BLaER1 (cell line): ENCODE measurements at regions not wholly inside any gene's neighbourhood (a gene's known extent, or its start where the extent isn't known, plus 50 kb on each side); places are given as distances from the start of the nearest gene placed in this dataset.
A peak's percentile ranks its signal among the peaks of the same experiment; 100 is the strongest.
"Not testable (repeated sequence)": the region's sequence is repeated elsewhere in the genome, so short reads cannot be mapped to it uniquely, and the experiment has no call there.

ENCODE experiments used
- H3K27ac ChIP-seq: shearing (Covaris generic); formaldehyde crosslinking; 2 replicates; pipeline ENCODE4 v1.8.1; 2022
- H3K27me3 ChIP-seq: shearing (Covaris generic); formaldehyde crosslinking; 2 replicates; pipeline ENCODE4 v1.8.1; 2022
- H3K36me3 ChIP-seq: shearing (Covaris generic); formaldehyde crosslinking; 2 replicates; pipeline ENCODE4 v1.8.1; 2022
- H3K4me1 ChIP-seq: shearing (Covaris generic); formaldehyde crosslinking; 2 replicates; pipeline ENCODE4 v1.8.1; 2022
- H3K4me2 ChIP-seq: shearing (Covaris generic); formaldehyde crosslinking; 2 replicates; pipeline ENCODE4 v1.8.1; 2022
- H3K4me3 ChIP-seq: shearing (Covaris generic); formaldehyde crosslinking; 2 replicates; pipeline ENCODE4 v1.8.1; 2022
- H3K9ac ChIP-seq: shearing (Covaris generic); formaldehyde crosslinking; 2 replicates; pipeline ENCODE4 v1.8.1; 2022
- H3K9me3 ChIP-seq: shearing (Covaris generic); formaldehyde crosslinking; 2 replicates; pipeline ENCODE4 v1.8.1; 2022
- H4K20me1 ChIP-seq: shearing (Covaris generic); formaldehyde crosslinking; 2 replicates; pipeline ENCODE4 v1.8.1; 2022
- Cebpa-rat ChIP-seq: shearing (Covaris generic); IDR thresholded peaks from 2 replicates; pipeline ENCODE4 v1.8.1; 2022

GRCh38 chr12:9412459-9412858, 195.3 kb downstream of the KLRB1 start:
- not testable (repeated sequence) for H3K4me3 ChIP-seq, H3K9ac ChIP-seq, H3K27me3 ChIP-seq, H3K36me3 ChIP-seq, H4K20me1 ChIP-seq, H3K27ac ChIP-seq, H3K9me3 ChIP-seq
- peak overlapping the region; percentile 38 for H3K4me2 ChIP-seq
- peaks cover 30% of the 10 kb centered on the region for H3K4me1 ChIP-seq

DNA sequence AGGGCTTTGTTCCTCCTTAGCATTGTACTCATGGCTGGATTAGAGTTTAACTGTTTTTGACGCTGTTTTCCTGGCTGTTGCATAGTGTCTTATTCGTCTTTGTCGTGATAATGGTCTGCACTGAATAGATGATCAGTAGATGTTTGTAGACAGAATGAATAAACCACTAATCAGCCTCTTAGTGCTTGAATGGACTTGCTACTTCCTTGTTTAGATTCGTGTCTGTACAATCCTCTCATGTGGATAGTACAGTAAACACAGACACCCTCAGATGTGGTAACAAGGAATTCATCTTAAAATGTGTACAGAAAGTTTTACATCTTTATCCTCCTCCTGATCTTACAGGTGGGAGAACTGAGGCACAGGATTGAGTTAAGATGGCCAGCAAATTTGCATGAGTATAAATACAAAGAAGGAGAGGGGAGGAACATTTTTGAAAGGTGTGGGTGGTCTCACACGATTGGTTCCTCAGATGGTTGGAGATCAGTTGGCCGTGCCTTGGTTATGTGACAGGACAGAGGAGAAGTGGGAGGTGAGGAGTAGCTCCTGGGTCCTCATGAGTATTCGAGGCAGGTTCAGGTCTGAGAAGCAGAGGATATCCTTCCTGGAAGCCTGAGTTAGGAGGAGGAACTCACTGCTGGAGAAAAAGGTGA, 196.0 kb downstream of the KLRB1 start:
- H3K27me3 ChIP-seq, H3K9ac ChIP-seq, H4K20me1 ChIP-seq, H3K9me3 ChIP-seq, H3K4me3 ChIP-seq, H3K27ac ChIP-seq: not testable (repeated sequence)
- peak overlapping the region; percentile 38 for H3K4me2 ChIP-seq
- H3K36me3 ChIP-seq, result peaks cover 13% of the 10 kb centered on the region
- H3K4me1 ChIP-seq, result peaks cover 30% of the 10 kb centered on the region

DNA sequence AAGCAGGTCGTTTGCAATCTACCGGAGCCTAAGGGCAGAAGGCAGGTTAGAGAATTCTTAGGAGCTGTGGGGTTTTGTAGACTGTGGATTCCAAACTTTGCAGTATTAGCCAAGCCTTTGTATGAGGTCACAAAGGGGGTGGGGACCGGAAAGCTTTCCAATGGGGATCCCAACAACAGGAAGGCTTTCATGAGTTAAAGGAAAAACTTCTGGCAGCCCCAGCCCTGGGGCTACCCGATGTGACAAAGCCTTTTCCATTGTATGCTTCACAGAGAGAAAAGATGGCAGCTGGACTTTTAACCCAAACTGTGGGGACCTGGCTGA, 199.2 kb upstream of the PZP start:
- H3K4me1 ChIP-seq, result peaks cover 14% of the 10 kb centered on the region
- not testable (repeated sequence) for H3K27me3 ChIP-seq, H3K4me2 ChIP-seq, H3K27ac ChIP-seq, H3K4me3 ChIP-seq, H4K20me1 ChIP-seq, H3K9ac ChIP-seq
- H3K36me3 ChIP-seq, result peaks cover 34% of the 10 kb centered on the region
- H3K9me3 ChIP-seq, result peaks cover 22% of the 10 kb centered on the region

- H3K27ac ChIP-seq, result no peak overlapping the region
- H3K27me3 ChIP-seq, result no peaks in the 10 kb centered on the region
- peaks cover 22% of the 10 kb centered on the region for H3K9me3 ChIP-seq
- peaks cover 34% of the 10 kb centered on the region for H3K36me3 ChIP-seq
- peaks cover 8% of the 10 kb centered on the region for H3K4me1 ChIP-seq
- H3K4me3 ChIP-seq, result no peak overlapping the region
- H4K20me1 ChIP-seq, result no peaks in the 10 kb centered on the region
- no peak overlapping the region for H3K9ac ChIP-seq
- no peak for TF ChIP-seq Cebpa-rat
- no peak overlapping the region for H3K4me2 ChIP-seq
Measured at GRCh38 chr12:9406564-9407424, 198.6 kb upstream of the PZP start.

DNA sequence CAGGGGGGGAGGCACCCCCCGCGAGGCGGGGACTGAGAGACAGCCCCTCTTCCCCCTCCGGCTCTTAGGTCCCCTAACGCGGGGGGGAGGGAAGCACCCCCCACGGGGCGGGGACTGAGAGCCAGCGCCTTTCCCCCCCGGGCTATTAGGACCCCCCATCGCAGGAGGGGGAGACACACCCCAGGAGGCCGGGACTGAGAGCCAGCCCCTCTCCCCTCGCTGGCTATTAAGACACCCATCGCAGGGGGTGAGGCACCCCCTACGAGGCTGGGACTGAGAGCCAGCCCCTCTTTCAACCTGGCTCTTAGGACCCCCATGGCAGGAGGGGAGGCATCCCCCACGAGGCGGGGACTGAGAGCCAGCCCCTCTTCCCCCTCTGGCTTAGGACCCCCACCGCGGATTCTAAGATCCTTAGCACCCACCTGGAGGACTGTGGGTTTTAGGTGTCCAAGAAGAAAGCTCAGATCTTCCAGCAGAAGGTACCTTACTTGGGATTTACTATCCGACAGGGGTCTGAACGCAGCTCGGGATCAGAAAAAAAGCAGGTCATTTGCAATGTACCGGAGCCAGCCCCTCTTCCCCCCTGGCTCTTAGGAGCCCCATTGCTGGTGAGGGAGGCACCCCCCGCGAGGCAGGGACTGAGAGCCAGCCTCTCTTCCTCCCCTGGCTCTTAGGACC, 197.8 kb upstream of the PZP start:
- Histone ChIP-seq H3K9me3 (peaks cover 22% of the 10 kb centered on the region), H3K4me3 (no peak overlapping the region), H4K20me1 (no peaks in the 10 kb centered on the region), H3K36me3 (peaks cover 34% of the 10 kb centered on the region), H3K4me2 (no peak overlapping the region), H3K4me1 (peaks cover under 1% of the 10 kb centered on the region; the same call in 1 of the 2 replicates), H3K27ac (no peak overlapping the region), H3K9ac (no peak overlapping the region), H3K27me3 (no peaks in the 10 kb centered on the region)
- TF ChIP-seq Cebpa-rat, result no peak

DNA sequence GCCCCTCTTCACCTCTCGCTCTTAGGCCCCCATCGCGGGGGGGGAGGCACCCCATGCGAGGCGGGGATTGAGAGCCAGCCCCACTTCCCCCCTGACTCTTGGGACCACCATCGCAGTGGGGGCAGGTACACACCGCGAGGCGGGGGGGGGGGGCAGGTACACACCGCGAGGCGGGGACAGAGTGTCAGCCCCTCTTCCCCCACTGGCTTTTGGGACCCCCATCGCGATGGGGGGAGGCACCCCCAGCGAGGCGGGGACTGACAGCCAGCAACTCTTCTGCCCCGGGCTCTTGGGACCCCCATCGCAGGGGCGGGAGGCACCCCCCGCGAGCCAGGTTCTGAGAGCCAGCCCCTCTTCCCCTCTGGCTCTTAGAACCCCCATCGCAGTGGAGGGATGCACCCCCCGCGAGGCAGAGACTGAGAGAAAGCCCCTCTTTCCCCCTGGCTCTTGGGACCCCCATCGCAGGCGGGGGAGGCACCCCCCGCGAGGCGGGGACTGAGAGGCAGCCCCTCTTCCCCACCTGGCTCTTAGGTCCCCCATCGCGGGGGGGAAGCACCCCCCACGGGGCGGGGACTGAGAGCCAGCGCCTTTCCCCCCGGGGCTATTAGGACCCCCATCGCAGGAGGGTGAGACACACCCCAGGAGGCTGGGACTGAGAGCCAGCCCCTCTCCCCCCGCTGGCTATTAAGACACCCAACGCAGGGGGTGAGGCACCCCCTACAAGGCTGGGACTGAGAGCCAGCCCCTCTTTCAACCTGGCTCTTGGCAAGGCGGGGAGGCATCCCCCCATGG, 196.5 kb upstream of the PZP start:
- no peak for TF ChIP-seq Cebpa-rat
- H3K9ac ChIP-seq, result no peak overlapping the region

DNA sequence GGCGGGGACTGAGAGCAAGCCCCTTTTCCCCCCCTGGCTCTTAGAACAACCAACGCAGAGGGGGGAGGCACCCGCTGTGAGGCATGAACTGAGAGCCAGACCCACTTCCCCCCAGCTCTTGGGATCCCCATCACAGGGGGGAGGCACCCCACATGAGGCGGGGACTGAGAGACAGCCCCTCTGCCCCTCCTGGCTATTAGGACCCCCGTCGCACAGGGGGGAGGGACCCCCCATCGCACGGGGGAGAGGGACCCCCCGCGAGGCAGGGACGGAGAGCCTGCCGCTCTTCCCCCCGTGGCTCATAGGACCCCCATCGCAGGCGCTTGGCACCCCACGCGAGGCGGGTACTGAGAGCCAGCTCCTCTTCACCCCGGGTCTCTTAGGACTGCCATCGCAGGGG, 195.8 kb upstream of the PZP start:
- H3K9ac ChIP-seq, result no peak overlapping the region
- no peak overlapping the region for H3K4me3 ChIP-seq
- H3K36me3 ChIP-seq, result peaks cover 39% of the 10 kb centered on the region
- no peak overlapping the region for H3K4me2 ChIP-seq
- H3K4me1 ChIP-seq, result no peaks in the 10 kb centered on the region
- H3K27me3 ChIP-seq, result no peaks in the 10 kb centered on the region
- H3K9me3 ChIP-seq, result peaks cover 22% of the 10 kb centered on the region
- H4K20me1 ChIP-seq, result no peaks in the 10 kb centered on the region
- no peak overlapping the region for H3K27ac ChIP-seq
- no peak for TF ChIP-seq Cebpa-rat

More for the DNA sequence above, 196.5 kb upstream of the PZP start:
- H3K36me3 ChIP-seq, result peaks cover 39% of the 10 kb centered on the region
- H3K9me3 ChIP-seq, result peaks cover 22% of the 10 kb centered on the region
- H3K27me3 ChIP-seq, result no peaks in the 10 kb centered on the region
- no peak overlapping the region for H3K27ac ChIP-seq
- H3K4me1 ChIP-seq, result no peaks in the 10 kb centered on the region
- no peak overlapping the region for H3K4me3 ChIP-seq
- H4K20me1 ChIP-seq, result no peaks in the 10 kb centered on the region
- no peak overlapping the region for H3K4me2 ChIP-seq

DNA sequence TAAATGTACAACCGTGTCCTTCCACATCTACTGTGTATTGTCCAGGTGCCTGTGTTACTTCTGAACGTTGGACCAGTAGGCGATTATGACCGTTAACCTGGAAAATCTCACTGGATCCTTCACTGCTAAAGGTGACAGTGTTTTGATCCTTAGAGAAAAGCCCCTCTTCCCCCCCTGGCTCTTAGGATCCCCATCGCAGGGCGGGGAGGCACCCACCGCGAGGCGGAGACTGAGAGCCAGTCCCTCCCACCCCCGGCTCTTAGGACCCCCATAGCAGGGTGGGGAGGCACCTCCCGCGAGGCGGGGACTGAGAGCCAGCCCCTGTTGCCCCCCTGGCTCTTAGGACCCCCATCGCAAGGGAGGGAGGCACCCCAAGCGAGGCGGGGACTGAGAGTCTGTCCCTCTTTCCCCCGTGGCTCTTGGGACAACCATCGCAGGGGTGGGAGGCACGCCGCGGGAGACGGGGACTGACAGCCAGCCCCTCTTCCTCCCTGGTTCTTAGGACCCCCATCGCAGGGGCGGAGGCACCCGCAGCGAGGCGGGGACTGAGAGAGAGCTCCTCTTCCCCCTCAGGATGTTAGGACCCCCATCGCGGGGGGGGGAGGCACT, 194.3 kb upstream of the PZP start:
- H3K27ac ChIP-seq, H3K4me1 ChIP-seq, H3K4me2 ChIP-seq, H3K9ac ChIP-seq, H3K4me3 ChIP-seq, H3K27me3 ChIP-seq, H4K20me1 ChIP-seq: not testable (repeated sequence)
- peaks cover 34% of the 10 kb centered on the region for H3K36me3 ChIP-seq
- H3K9me3 ChIP-seq, result peaks cover 22% of the 10 kb centered on the region

- H3K9ac ChIP-seq, H3K27ac ChIP-seq, H4K20me1 ChIP-seq, H3K4me1 ChIP-seq, H3K27me3 ChIP-seq, H3K9me3 ChIP-seq, H3K4me2 ChIP-seq, H3K4me3 ChIP-seq: not testable (repeated sequence)
- peaks cover 13% of the 10 kb centered on the region; the same call in 1 of the 2 replicates for H3K36me3 ChIP-seq
Measured at GRCh38 chr12:9396367-9396766, 188.2 kb upstream of the PZP start.

GRCh38 chr12:9395220-9395619, 187.0 kb upstream of the PZP start:
- not testable (repeated sequence) for H3K4me2 ChIP-seq, H3K9me3 ChIP-seq, H4K20me1 ChIP-seq, H3K27ac ChIP-seq, H3K27me3 ChIP-seq, H3K36me3 ChIP-seq, H3K9ac ChIP-seq, H3K4me3 ChIP-seq, H3K4me1 ChIP-seq
